ENCODE measurements at regions not wholly inside any gene's neighbourhood (a gene's known extent, or its start where the extent isn't known, plus 50 kb on each side); places are given as distances from the start of the nearest gene placed in this dataset.

DNA sequence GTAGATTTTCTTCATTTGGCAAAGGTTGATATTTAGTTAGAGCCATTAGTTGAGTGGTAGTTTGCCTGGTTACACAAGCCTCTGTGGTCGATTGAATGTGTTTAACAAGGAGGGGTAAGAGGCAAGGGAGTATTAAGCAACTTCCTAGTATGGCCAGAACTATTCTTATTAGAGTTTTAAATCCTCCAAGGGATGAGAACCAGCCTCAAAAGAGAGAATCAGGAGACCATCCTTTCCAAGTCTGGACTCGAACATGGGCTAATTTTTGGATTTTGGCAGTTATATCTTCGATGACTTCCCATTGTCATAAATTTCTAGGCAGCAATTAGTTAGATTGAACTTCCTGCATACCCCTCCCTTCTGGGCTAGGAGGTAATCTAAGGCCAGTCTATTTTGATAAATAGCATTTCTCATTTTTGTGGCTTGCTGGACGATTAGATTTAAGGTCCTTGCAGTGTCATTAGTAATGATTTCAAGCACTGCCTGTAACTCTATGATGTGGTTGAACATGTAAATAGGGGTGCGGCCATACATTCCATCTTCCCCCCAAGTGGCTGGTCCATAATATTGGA lies 219.5 kb upstream of the KCND2 start:
- Histone ChIP-seq H4K20me1 (ENCODE audit: low read depth, low read length) (no peaks in the 10 kb centered on the region), H3K27me3 (ENCODE audit: low read length) (no peaks in the 10 kb centered on the region), H3K9me3 (ENCODE audit: insufficient read depth, low read length) (no peaks in the 10 kb centered on the region), H3K27ac (ENCODE audit: low read depth, low read length) (no peak overlapping the region), H3K9me2 (replicated peaks; ENCODE audit: insufficient read depth, low read length) (no peaks in the 10 kb centered on the region), H2AFZ (ENCODE audit: low read depth, low read length, severe bottlenecking) (no peak overlapping the region), H3K9ac (ENCODE audit: low read length) (no peak overlapping the region), H3K4me2 (ENCODE audit: low read depth, low read length, poor library complexity, severe bottlenecking) (no peak overlapping the region), H3K79me2 (ENCODE audit: insufficient read depth, low read length) (no peaks in the 10 kb centered on the region), H3K4me3 (ENCODE audit: insufficient read depth, low read length, poor library complexity, severe bottlenecking) (no peak overlapping the region), H3K36me3 (ENCODE audit: low read length) (no peaks in the 10 kb centered on the region), H3F3A (ENCODE audit: insufficient read depth) (no peaks in the 10 kb centered on the region)
- TF ChIP-seq EZH2phosphoT487 (conservative IDR thresholded peaks at IDR 0.05; ENCODE audit: low read length) (no peak), CTCF (IDR thresholded peaks at IDR 0.05; ENCODE audit: insufficient read depth, low read length, poor library complexity, severe bottlenecking) (no peak)

GRCh38 chr7:120054376-120055100 lies 218.4 kb upstream of the KCND2 start:
- H4K20me1 ChIP-seq (ENCODE audit: low read depth, low read length): no peaks in the 10 kb centered on the region
- no peaks in the 10 kb centered on the region for H3K36me3 ChIP-seq (ENCODE audit: low read length)
- no peak overlapping the region for H3K9ac ChIP-seq (ENCODE audit: low read length)
- no peaks in the 10 kb centered on the region for H3K9me3 ChIP-seq (ENCODE audit: insufficient read depth, low read length)
- H2AFZ ChIP-seq (ENCODE audit: low read depth, low read length, severe bottlenecking): no peak overlapping the region
- H3F3A ChIP-seq (ENCODE audit: insufficient read depth): no peaks in the 10 kb centered on the region
- H3K4me2 ChIP-seq (ENCODE audit: low read depth, low read length, poor library complexity, severe bottlenecking): no peak overlapping the region
- no peak overlapping the region for H3K27ac ChIP-seq (ENCODE audit: low read depth, low read length)
- no peaks in the 10 kb centered on the region for H3K27me3 ChIP-seq (ENCODE audit: low read length)
- no peak for TF ChIP-seq CTCF (IDR thresholded peaks at IDR 0.05; ENCODE audit: insufficient read depth, low read length, poor library complexity, severe bottlenecking)
- no peak for TF ChIP-seq EZH2phosphoT487 (conservative IDR thresholded peaks at IDR 0.05; ENCODE audit: low read length)
- no peaks in the 10 kb centered on the region for H3K79me2 ChIP-seq (ENCODE audit: insufficient read depth, low read length)
- no peaks in the 10 kb centered on the region for H3K9me2 ChIP-seq (replicated peaks; ENCODE audit: insufficient read depth, low read length)
- no peak overlapping the region for H3K4me3 ChIP-seq (ENCODE audit: insufficient read depth, low read length, poor library complexity, severe bottlenecking)

DNA sequence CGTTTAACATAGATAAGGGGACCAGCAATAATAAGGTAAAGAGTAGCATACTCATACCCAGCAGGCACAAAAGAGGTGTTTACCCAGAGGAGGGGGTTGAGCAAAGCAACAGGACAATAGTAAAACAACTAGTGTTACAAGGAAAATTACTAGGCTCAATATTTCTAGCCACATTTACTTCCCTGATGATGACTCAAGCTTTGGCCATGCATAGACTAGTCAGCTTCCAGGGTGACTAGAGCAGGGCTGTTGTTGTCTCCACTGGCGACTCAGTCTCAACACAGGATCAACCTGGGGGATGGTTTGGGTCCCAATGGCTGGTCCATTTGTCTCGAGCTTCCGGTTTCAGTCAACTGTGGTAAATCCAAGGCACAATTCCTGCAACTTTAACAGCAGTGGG lies 217.7 kb upstream of the KCND2 start:
- H3K9me3 ChIP-seq (ENCODE audit: insufficient read depth, low read length): no peaks in the 10 kb centered on the region
- H3K36me3 ChIP-seq (ENCODE audit: low read length): no peaks in the 10 kb centered on the region
- no peaks in the 10 kb centered on the region for H4K20me1 ChIP-seq (ENCODE audit: low read depth, low read length)
- TF ChIP-seq EZH2phosphoT487 (conservative IDR thresholded peaks at IDR 0.05; ENCODE audit: low read length) (no peak), CTCF (IDR thresholded peaks at IDR 0.05; ENCODE audit: insufficient read depth, low read length, poor library complexity, severe bottlenecking) (no peak)
- H3K27ac ChIP-seq (ENCODE audit: low read depth, low read length): no peak overlapping the region
- H3K4me3 ChIP-seq (ENCODE audit: insufficient read depth, low read length, poor library complexity, severe bottlenecking): no peak overlapping the region
- no peaks in the 10 kb centered on the region for H3K27me3 ChIP-seq (ENCODE audit: low read length)
- H2AFZ ChIP-seq (ENCODE audit: low read depth, low read length, severe bottlenecking): no peak overlapping the region
- H3F3A ChIP-seq (ENCODE audit: insufficient read depth): no peaks in the 10 kb centered on the region
- H3K4me2 ChIP-seq (ENCODE audit: low read depth, low read length, poor library complexity, severe bottlenecking): no peak overlapping the region
- no peaks in the 10 kb centered on the region for H3K79me2 ChIP-seq (ENCODE audit: insufficient read depth, low read length)
- no peak overlapping the region for H3K9ac ChIP-seq (ENCODE audit: low read length)
- no peaks in the 10 kb centered on the region for H3K9me2 ChIP-seq (replicated peaks; ENCODE audit: insufficient read depth, low read length)
